ENCODE measurements at regions not wholly inside any gene's neighbourhood (a gene's known extent, or its start where the extent isn't known, plus 50 kb on each side); places are given as distances from the start of the nearest gene placed in this dataset.

DNA sequence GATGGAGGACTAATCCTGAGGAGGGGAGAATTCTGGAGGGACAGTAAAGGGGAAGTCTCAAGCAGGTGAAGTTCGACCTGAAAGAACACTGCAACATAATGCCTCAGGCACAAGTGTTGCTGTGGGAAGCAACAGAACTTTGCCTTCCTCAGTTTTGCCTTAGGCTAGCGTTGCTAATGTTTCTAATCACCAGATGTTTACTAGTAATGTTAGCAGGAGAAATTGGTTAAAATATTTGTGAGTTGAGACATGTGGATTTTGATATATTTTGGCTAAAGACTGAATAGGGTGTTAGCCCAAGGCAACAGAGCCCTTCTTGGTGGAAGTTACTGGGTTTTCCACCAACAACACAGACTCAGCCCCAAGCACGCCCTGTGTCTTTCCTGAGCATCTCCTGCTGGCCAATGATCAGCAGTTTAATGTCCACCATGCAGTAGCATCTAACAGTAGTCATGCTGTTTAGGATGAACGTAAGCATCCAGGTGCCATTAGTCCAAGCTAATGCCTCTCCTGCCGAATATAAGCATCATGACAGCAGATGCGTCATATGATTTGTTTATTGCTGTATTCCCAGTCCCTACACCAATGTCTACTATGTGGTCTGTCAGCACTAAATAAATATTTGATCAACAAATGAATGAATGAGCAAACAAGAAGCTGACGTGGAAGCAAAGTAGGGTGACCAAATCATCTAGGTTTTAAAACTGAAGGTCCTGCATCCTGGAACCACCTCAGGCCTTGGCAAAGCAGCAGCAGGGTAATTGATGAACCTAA lies 511.9 kb upstream of the HTR2A start:
- TF ChIP-seq, protein P1, sequence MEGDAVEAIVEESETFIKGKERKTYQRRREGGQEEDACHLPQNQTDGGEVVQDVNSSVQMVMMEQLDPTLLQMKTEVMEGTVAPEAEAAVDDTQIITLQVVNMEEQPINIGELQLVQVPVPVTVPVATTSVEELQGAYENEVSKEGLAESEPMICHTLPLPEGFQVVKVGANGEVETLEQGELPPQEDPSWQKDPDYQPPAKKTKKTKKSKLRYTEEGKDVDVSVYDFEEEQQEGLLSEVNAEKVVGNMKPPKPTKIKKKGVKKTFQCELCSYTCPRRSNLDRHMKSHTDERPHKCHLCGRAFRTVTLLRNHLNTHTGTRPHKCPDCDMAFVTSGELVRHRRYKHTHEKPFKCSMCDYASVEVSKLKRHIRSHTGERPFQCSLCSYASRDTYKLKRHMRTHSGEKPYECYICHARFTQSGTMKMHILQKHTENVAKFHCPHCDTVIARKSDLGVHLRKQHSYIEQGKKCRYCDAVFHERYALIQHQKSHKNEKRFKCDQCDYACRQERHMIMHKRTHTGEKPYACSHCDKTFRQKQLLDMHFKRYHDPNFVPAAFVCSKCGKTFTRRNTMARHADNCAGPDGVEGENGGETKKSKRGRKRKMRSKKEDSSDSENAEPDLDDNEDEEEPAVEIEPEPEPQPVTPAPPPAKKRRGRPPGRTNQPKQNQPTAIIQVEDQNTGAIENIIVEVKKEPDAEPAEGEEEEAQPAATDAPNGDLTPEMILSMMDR (conservative IDR thresholded peaks at IDR 0.05; ENCODE audit: low read depth, low read length), result no peak
- DNase-seq (ENCODE audit: low read depth), result no peak
- H3K4me3 ChIP-seq (ENCODE audit: low read length), result no peak overlapping the region

DNA sequence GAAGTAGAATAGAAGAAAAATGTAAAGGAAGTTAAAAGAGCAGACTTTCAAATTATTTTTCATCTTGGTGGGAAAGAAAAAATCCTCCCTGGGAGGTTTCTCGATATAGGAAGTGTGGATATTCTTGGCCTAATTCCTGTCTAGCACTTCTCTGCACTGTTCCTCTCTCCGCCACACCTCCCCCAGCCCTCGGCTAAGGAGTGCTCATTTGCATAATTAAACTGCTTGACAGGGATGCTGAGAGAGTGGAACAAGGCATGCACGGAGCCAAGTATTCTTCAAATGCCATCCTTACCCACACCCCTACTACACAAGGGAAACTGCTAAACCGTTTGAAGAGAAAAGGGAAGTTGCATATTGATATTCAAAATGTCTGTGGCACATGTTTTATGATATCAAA lies 511.0 kb upstream of the HTR2A start:
- TF ChIP-seq, protein P1 (conservative IDR thresholded peaks at IDR 0.05; ENCODE audit: low read depth, low read length), result no peak
- H3K4me3 ChIP-seq (ENCODE audit: low read length), result no peak overlapping the region
- DNase-seq (ENCODE audit: low read depth), result no peak

DNA sequence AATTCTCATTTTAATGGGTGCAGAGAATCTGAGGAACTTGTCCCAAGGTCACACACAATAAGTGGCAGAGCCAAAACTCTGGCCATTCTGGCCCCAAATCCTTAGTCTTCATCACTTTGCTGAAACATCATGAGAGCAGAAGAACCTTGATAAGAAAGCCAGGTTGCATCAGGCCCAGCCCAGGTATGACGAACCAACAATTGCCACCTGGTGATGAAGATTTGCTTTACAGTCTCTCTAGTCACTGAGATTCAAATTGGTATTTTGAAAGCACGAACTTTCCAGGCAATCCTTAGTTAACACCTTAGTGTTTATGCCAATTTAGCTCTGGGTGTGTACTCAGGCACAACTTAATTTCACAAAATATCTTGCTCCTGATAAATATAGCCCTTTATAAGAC lies 502.7 kb upstream of the HTR2A start:
- TF ChIP-seq, protein P1 (conservative IDR thresholded peaks at IDR 0.05; ENCODE audit: low read depth, low read length), result no peak
- no peak overlapping the region for H3K4me3 ChIP-seq (ENCODE audit: low read length)
- DNase-seq (ENCODE audit: low read depth), result no peak

DNA sequence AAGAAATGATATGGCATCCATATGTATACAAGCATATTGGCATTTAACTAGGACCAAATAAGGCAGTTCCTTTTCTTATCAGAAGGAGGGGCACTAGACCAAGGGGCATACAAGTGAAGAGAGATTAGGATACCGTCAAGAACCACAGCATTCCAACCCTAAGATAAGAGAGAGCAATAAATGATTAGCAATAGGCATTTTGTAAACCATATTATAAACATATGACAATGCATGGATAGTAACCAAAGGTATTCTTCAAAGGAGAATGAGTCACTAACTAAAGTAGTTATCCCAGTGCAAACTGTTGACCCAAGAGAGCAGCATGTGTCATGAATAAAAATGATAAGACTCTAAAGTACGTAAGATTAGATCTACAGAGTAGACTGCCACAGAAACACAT lies 500.9 kb upstream of the HTR2A start:
- TF ChIP-seq, protein P1 (conservative IDR thresholded peaks at IDR 0.05; ENCODE audit: low read depth, low read length), result no peak
- DNase-seq (ENCODE audit: low read depth), result no peak
- H3K4me3 ChIP-seq (ENCODE audit: low read length), result no peak overlapping the region

DNA sequence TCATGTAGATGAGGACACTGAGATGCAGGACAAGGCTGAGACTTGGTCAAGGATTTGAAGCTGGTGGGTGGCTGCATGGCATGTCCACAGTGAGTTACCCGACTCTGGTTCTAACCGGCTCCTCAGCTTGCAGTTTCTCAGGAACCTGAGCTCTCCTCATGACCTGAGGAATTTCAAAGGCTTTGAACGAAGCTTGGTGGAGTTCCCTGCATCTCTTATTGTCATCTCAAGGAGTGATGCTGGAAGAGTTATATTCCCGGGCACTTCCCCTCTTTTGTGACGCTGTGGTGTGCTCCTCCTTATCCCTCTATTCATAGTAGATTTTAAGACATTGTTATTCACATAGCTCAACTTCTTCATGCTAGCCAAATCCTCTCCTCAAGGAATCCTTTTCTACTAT lies 500.1 kb upstream of the HTR2A start:
- no peak overlapping the region for H3K4me3 ChIP-seq (ENCODE audit: low read length)
- TF ChIP-seq, protein P1 (conservative IDR thresholded peaks at IDR 0.05; ENCODE audit: low read depth, low read length), result no peak
- no peak for DNase-seq (ENCODE audit: low read depth)

DNA sequence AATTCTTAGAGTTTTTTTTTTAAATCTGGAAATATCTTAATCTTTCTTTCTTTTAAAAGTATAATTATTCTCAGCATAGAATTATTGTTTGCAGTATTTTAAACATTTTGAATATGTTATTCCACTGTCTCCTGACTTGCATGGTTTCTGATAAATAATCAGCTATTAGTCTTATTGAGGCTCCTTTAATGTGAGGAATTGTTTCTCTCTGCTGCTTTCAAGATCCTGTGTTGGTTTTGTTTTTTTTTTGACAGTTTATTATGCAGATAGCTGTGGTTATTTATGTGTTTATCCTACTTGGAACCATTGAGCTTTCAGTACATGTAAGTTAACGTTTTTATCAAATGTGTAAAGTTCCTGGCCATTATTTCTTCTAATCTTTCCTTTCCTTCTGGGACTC lies 477.9 kb upstream of the HTR2A start:
- no peak for DNase-seq (ENCODE audit: low read depth)
- TF ChIP-seq, protein P1 (conservative IDR thresholded peaks at IDR 0.05; ENCODE audit: low read depth, low read length), result no peak
- no peak overlapping the region for H3K4me3 ChIP-seq (ENCODE audit: low read length)

DNA sequence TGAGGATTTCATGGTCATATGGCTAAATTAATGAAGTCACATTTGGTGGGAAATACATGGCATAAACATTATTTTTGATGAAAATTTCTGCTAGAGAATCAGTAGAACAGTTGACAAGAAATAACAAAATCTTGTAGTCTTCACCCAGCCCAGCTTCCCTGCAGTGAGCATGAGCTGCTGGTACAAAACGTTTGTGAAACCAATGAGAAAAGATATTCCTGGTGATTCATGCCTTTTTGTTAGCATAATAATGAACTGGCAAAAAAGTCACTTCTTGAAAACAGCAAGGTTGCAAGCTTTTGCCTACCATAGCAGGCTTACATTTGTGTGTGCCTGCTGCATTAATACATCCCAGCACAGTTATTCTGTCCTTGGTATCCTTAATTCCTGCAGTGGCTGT lies 475.9 kb upstream of the HTR2A start:
- no peak for DNase-seq (ENCODE audit: low read depth)
- no peak overlapping the region for H3K4me3 ChIP-seq (ENCODE audit: low read length)
- TF ChIP-seq, protein P1 (conservative IDR thresholded peaks at IDR 0.05; ENCODE audit: low read depth, low read length), result no peak
